Neural progenitor cell (in vitro differentiated cells): ENCODE measurements at regions not wholly inside any gene's neighbourhood (a gene's known extent, or its start where the extent isn't known, plus 50 kb on each side); places are given as distances from the start of the nearest gene placed in this dataset.

Experiments used
- DNase-seq: peaks from one replicate; pipeline ENCODE4 v3.0.0-alpha.2; 2016; ENCODE audit warnings: low spot score
- H2AFZ ChIP-seq: fragments of 200-600 bp; sonication (generic); replicated peaks from 2 replicates; pipeline ENCODE4 v1.6.1; 2016; ENCODE audit warnings: antibody characterized with exemption
- H3F3A ChIP-seq: fragments of 200-600 bp; sonication (generic); 2 replicates; pipeline ENCODE4 v1.6.1; 2016; ENCODE audit warnings: antibody characterized with exemption, low read depth
- H3K27ac ChIP-seq: fragments of 200-600 bp; sonication (generic); 2 replicates; pipeline ENCODE4 v1.5.1; 2016; ENCODE audit warnings: mild to moderate bottlenecking
- H3K27me3 ChIP-seq: fragments of 200-600 bp; sonication (generic); 2 replicates; pipeline ENCODE4 v1.6.1; 2016; ENCODE audit warnings: mild to moderate bottlenecking, moderate library complexity
- H3K36me3 ChIP-seq: fragments of 200-600 bp; sonication (generic); 2 replicates; pipeline ENCODE4 v1.5.1; 2016
- H3K4me1 ChIP-seq: fragments of 200-600 bp; sonication (generic); 2 replicates; pipeline ENCODE4 v1.6.1; 2016; ENCODE audit warnings: mixed run types
- H3K4me2 ChIP-seq: fragments of 200-600 bp; sonication (generic); 2 replicates; pipeline ENCODE4 v1.6.1; 2016
- H3K4me3 ChIP-seq: fragments of 200-600 bp; sonication (generic); 2 replicates; pipeline ENCODE4 v1.5.1; 2016
- H3K79me2 ChIP-seq: fragments of 200-600 bp; sonication (generic); 2 replicates; pipeline ENCODE4 v1.6.1; 2016; ENCODE audit warnings: low read depth
- H3K9ac ChIP-seq: fragments of 200-600 bp; sonication (generic); 2 replicates; pipeline ENCODE4 v1.6.1; 2016
- H3K9me3 ChIP-seq: fragments of 200-600 bp; sonication (generic); 2 replicates; pipeline ENCODE4 v1.5.1; 2016; ENCODE audit warnings: low read depth
- H4K20me1 ChIP-seq: fragments of 200-600 bp; sonication (generic); 2 replicates; pipeline ENCODE4 v1.6.1; 2016; ENCODE audit warnings: low read depth
- H3K27ac Mint-ChIP-seq: 3 replicates; pipeline ENCODE4 v1.8.0; 2021; ENCODE audit warnings: mixed read lengths
- H3K27me3 Mint-ChIP-seq: 2 replicates; pipeline ENCODE4 v1.8.0; 2022; ENCODE audit warnings: low read depth, mild to moderate bottlenecking, inconsistent platforms, moderate library complexity, mixed read lengths; ENCODE audit not compliant: insufficient read depth
- H3K36me3 Mint-ChIP-seq: 3 replicates; pipeline ENCODE4 v1.8.0; 2021; ENCODE audit warnings: mixed read lengths
- H3K4me1 Mint-ChIP-seq: 3 replicates; pipeline ENCODE4 v1.8.0; 2021; ENCODE audit warnings: mixed read lengths
- H3K4me3 Mint-ChIP-seq: 3 replicates; pipeline ENCODE4 v1.8.0; 2021; ENCODE audit warnings: mild to moderate bottlenecking, moderate library complexity, mixed read lengths
- H3K9me3 Mint-ChIP-seq: 3 replicates; pipeline ENCODE4 v1.8.0; 2020; ENCODE audit warnings: mixed read lengths
- CTCF ChIP-seq: fragments of 200-600 bp; sonication (generic); IDR thresholded peaks from 2 replicates; pipeline ENCODE4 v1.5.1; 2017; ENCODE audit warnings: antibody characterized with exemption, mild to moderate bottlenecking
- EZH2 ChIP-seq: fragments of 200-600 bp; sonication (generic); IDR thresholded peaks from 2 replicates; pipeline ENCODE4 v1.6.1; 2017; ENCODE audit warnings: antibody characterized with exemption, mild to moderate bottlenecking, moderate library complexity
- EZH2phosphoT487 ChIP-seq: fragments of 200-600 bp; sonication (generic); IDR thresholded peaks from 2 replicates; pipeline ENCODE4 v1.6.1; 2017; ENCODE audit warnings: antibody characterized with exemption

DNA sequence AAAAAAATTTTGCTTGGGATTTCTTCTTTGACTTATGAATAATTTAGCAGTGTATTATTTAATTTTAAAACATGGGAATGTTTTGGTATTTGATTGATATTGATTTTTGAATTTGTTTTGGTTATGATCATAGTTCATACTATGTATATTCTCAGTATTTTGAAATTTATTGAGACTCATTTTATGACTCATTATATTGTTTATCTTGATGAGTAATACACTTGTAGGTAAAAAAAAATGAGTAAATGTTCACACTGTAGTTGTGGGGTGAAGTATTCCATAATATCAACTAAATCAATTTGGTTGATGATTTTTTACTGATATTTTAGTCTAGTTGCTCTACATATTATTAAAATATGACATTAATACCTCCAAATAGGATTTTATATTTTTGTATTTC lies 1142.2 kb downstream of the ADGRL3 start:
- H3K27me3 Mint-ChIP-seq: no peaks in the 10 kb centered on the region
- Histone ChIP-seq H3K27ac (no peak overlapping the region), H3K4me1 (no peaks in the 10 kb centered on the region), H3K27me3 (no peaks in the 10 kb centered on the region), H3K9me3 (peaks cover 5% of the 10 kb centered on the region), H3K9ac (no peak overlapping the region), H3K36me3 (no peaks in the 10 kb centered on the region), H3K4me2 (no peak overlapping the region), H4K20me1 (no peaks in the 10 kb centered on the region), H3F3A (no peaks in the 10 kb centered on the region), H3K4me3 (no peak overlapping the region), H2AFZ (no peak overlapping the region), H3K79me2 (no peaks in the 10 kb centered on the region)
- H3K4me3 Mint-ChIP-seq: no peak overlapping the region
- H3K36me3 Mint-ChIP-seq: peaks cover 2% of the 10 kb centered on the region
- TF ChIP-seq EZH2 (no peak), CTCF (no peak), EZH2phosphoT487 (no peak)
- peaks cover 10% of the 10 kb centered on the region for H3K9me3 Mint-ChIP-seq
- no peak for DNase-seq
- peaks cover 3% of the 10 kb centered on the region for H3K4me1 Mint-ChIP-seq
- H3K27ac Mint-ChIP-seq: no peak overlapping the region

- H3K79me2 ChIP-seq: no peaks in the 10 kb centered on the region
- no peaks in the 10 kb centered on the region for H3K4me1 ChIP-seq
- no peak overlapping the region for H3K9ac ChIP-seq
- peaks cover 7% of the 10 kb centered on the region for H3K9me3 Mint-ChIP-seq
- H3K27ac ChIP-seq: no peak overlapping the region
- no peaks in the 10 kb centered on the region for H3K27me3 ChIP-seq
- no peak for DNase-seq
- no peaks in the 10 kb centered on the region for H3K27me3 Mint-ChIP-seq
- H3K9me3 ChIP-seq: no peaks in the 10 kb centered on the region
- no peak overlapping the region for H2AFZ ChIP-seq
- H3K4me1 Mint-ChIP-seq: no peaks in the 10 kb centered on the region
- H4K20me1 ChIP-seq: no peaks in the 10 kb centered on the region
- no peak overlapping the region for H3K4me2 ChIP-seq
- H3K36me3 ChIP-seq: no peaks in the 10 kb centered on the region
- H3K4me3 Mint-ChIP-seq: no peak overlapping the region
- H3K36me3 Mint-ChIP-seq: no peaks in the 10 kb centered on the region
- no peak for TF ChIP-seq EZH2phosphoT487
- TF ChIP-seq CTCF: no peak
- no peak for TF ChIP-seq EZH2
- no peak overlapping the region for H3K4me3 ChIP-seq
- H3F3A ChIP-seq: no peaks in the 10 kb centered on the region
- H3K27ac Mint-ChIP-seq: no peak overlapping the region
These were observed 1128.4 kb downstream of the ADGRL3 start for GRCh38 chr4:62328526-62328925.

GRCh38 chr4:62327612-62328297 lies 1127.6 kb downstream of the ADGRL3 start:
- Mint-ChIP-seq H3K9me3 (peaks cover 3% of the 10 kb centered on the region), H3K27ac (no peak overlapping the region), H3K36me3 (no peaks in the 10 kb centered on the region), H3K4me3 (no peak overlapping the region), H3K27me3 (no peaks in the 10 kb centered on the region), H3K4me1 (no peaks in the 10 kb centered on the region)
- no peaks in the 10 kb centered on the region for H3K27me3 ChIP-seq
- TF ChIP-seq EZH2 (no peak), CTCF (no peak), EZH2phosphoT487 (no peak)
- no peaks in the 10 kb centered on the region for H3K36me3 ChIP-seq
- peaks cover 3% of the 10 kb centered on the region for H3K4me1 ChIP-seq
- H4K20me1 ChIP-seq: no peaks in the 10 kb centered on the region
- H2AFZ ChIP-seq: no peak overlapping the region
- H3K9ac ChIP-seq: no peak overlapping the region
- H3K79me2 ChIP-seq: no peaks in the 10 kb centered on the region
- H3K4me3 ChIP-seq: no peak overlapping the region
- H3K4me2 ChIP-seq: no peak overlapping the region
- H3F3A ChIP-seq: no peaks in the 10 kb centered on the region
- no peak overlapping the region for H3K27ac ChIP-seq
- H3K9me3 ChIP-seq: no peaks in the 10 kb centered on the region
- DNase-seq: no peak
